SW 1271 (cell line): ENCODE measurements at regions not wholly inside any gene's neighbourhood (a gene's known extent, or its start where the extent isn't known, plus 50 kb on each side); places are given as distances from the start of the nearest gene placed in this dataset.

Experiments used
- DNase-seq, 2 experiments: peaks; one replicate each; lab custom pipeline; 2025; lab: John Stamatoyannopoulos, UW

DNA sequence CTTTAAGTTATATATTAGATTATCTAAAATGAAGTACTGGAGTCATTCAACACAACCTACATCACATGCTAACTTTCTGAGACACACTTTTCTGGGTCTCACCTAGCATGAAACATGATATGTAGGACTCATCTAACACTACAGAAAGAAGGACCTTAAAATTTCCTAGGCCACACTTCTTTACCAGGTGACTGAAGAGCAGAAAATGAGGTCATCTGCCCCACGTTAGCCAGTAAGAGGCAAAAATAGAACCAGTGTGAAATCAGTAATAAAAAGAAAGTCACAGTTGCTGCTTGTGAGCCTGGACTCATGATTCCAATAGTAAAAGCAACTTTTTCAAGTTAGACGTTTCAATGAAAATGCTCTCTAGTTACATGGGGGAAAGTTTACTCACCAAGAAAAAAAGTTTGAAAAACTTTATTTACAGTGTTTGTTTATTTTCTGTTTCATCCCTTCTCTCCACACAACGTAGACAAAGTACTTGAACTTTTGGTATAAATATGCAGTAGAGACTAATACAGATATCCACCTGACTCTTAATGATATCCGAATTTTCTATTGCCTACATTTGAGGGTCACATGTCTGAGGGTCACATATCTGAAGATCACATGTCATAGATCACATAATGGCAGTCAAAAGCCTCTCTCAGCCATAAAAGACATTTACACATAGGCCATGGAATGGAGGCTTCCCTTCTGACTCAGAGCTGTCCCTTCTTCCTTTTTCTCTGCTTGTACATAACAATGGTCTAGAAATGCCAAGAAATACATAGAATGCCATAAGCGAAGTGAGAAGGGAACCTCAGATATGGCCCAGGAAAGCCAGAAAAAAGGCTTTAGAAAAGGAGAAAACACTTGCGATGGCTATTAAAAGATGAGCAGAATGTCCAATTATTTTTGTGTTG is 362.9 kb downstream of the ZEB2 start:
- DNase-seq = no peak

DNA sequence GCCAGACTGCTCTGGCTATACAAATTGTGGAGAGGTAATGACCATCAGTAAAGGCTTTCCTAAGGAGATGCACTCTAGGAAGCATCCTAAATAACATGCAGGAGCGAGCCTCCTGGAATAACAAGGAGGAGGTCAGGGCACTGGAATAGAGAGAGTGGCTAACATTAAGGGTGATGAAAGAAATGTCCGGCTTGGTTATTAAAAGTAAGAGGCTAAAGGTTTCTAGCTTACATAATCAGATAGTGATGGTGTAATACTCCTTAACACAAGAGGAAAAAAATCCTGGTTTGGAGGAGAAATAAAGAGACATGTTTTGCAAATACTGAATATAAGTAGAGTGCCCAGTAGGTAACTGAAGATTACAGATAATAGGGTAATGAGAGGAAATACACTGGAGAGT is 365.7 kb downstream of the ZEB2 start:
- no peak for DNase-seq

DNA sequence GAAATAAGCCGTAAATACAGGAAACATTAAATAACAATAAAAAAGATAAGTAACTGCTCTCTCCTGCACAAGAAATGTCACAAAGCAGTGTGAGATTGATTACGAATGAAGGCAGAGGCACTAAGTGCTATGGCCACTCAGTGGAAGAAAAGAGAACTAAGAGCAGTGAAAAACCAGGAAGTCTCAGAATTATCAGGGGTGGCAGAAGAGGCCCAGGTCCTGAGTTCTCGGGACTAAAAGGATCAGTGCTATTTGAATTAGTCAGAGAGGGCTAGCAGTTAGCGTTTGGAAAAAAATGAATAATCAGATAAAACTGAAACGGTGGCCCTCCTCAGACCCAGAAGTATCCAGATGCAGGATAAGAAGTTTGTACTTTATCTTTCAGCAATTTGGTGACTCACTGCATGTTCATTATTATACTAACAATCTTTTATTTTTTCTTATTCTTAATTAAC is 367.1 kb downstream of the ZEB2 start:
- no peak for DNase-seq

DNA sequence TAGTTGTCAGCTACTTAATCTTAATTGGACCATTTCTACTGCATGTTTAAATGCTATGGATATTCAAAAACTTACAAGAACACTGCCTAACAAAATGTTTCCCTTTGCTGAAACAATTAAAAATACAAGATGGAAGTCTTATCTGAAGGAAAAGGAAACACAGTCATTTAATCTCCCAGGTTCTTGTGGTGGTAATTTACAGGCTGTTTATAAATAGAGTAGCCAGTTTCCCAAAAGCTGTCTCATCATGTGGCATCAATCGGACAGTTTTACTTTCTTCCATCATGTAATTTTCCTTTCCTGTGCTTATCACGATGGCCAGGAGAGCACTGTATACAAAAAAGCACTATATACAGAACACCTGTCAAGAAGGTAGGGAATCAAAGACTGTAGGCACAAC is 368.1 kb downstream of the ZEB2 start:
- no peak for DNase-seq

DNA sequence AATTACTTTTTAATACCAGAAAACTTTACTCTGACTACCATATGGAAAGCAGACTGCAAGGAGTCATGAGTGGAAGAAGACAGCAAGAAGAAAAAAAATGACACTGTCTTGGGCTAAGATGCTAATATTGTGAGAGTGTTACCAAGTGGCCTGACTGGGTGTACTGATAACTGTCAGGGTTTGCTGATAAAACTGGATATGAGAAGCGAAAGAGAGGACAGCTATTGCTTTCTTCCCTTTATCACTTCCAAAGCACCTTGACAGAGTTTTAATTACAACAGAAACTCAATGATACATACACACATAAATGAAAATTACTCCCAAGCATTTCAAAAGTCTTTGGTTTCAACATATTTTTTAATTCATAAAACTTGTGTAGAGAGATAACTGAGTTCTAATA is 368.5 kb downstream of the ZEB2 start:
- no peak for DNase-seq

DNA sequence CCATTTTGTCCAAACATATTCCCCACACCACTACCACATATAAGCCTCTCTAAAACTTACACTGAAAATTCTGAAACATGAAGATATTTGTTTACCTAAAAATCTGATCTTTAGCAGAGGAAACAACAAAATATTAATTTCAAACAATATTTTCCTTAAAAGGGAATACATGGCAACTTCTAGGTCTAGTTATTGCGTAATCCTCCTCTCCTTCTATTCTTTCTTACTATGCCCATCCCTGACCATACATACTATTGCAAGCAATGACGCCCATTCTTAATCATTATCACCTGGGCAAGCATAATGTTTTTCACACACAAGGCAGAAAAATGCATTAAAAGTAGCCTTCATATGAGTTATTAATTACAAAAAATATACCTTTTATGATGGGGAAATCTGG is 372.6 kb downstream of the ZEB2 start:
- DNase-seq = no peak

DNA sequence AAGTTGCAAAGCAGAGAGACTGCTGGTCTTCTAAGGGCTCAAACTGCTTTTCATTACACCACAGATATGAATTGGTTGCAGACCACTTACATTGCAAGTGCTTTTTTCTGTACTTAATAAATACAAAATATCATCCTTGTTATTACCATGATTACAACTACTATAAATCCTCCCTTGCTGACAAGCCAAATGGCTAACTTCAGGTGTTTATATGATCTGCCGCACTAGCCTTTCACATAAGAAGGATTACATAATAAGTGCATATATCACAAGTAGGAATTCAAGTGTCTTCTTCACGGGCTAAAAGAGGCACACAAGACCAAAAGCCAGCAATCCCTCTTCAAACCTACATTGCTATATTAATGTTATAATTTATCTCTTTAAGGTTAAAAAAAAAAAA is 373.0 kb downstream of the ZEB2 start:
- DNase-seq = no peak

- DNase-seq = no peak
These were observed 373.8 kb downstream of the ZEB2 start for GRCh38 chr2:144146076-144146475.

DNA sequence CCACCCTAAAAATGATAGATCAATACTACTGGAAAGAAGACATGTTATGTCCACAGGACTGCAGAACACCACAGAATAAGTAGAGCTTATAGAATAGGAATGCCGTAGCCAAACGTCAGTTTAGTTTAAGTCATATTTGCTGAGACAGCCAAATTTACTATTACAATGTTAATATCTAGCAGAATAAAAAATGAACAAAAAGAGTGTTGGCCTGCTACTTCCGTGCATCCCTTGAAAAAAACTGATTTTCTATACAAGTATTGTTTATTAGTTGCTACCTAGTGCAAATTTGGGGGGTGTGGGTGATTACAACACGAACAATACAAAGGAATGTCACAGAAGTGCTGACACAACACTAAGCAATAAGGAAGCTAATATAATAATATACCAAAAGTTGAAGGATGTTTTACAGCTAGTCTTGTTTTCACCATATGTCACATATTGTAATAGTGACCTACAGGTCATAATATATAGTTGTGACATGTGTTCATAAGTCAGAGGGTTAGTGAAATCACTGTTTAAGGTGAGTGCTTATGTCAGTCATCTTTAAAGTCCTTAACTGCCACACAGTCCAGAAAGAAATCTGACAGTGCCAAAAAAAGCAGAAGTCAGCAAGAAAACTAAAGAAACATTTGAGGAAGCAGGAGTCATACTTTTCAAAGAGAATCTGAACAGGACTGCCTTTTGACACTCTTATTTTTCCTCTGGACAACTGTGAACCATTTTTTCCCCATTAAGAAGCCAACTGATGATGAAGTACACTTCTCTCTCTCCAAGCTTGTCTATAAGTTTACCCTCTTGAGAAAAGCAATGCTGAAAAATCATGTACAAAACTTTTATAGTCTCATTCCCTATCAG is 376.4 kb downstream of the ZEB2 start:
- DNase-seq = no peak

GRCh38 chr2:144140891-144141290 is 379.0 kb downstream of the ZEB2 start:
- DNase-seq = no peak

DNA sequence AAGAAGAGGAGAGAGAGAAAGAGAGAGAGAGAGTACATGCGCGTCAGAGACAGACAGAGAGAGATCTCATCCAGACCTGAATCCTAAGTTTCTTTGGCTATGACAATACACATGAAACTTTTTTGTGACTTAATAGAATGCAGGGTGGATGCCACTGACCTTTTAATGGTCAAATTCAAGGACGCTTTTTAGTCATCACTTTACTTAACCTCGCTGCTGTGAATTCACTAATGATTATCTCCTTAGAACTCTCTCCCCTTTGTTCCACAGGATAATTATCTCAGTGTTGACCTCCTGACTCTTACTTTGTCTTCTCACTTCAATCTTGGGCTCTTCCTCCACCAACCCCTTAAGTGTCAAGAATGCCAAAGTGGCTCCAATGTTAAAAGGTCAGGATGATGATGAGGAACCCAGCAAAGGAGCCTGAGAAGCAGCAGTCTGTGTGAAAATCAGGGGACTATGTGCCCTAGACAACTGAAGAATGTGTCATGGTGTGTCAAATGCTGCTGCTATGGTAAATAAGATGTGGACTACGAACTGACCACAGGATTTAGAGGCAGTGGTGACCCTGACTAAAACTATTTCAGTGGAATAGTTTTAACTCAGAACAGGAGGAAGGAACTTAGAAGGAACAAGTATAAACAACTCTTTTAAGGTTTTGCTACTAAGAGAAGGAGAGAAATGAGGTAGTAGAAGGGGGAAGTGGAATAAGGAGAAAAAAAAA is 382.1 kb downstream of the ZEB2 start:
- DNase-seq = no peak

DNA sequence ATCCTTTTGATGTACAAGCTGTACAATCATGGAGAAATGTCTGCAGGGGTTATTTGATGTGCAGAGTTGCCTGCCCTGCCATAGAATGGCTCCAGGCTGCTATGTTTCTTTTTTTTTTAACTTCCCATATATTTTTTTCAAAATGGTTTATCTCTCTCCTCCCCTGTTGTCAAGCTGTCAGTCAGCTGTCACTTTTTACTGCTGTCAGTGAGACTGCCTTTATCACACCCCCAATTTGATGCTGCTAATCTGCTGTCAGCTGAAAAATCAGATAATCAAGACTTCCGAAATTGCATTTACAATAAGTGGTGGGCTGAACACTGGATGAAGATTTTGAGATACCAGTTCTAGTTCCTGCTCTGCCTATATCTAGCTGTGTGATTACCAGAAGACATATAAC is 382.6 kb downstream of the ZEB2 start:
- no peak for DNase-seq

GRCh38 chr2:144136297-144137010 is 383.5 kb downstream of the ZEB2 start:
- no peak for DNase-seq

GRCh38 chr2:144133936-144134665 is 385.8 kb downstream of the ZEB2 start:
- no peak for DNase-seq

- no peak for DNase-seq
These were observed 387.6 kb downstream of the ZEB2 start for GRCh38 chr2:144132357-144132756.

GRCh38 chr2:144131042-144131441 is 388.9 kb downstream of the ZEB2 start:
- no peak for DNase-seq

DNA sequence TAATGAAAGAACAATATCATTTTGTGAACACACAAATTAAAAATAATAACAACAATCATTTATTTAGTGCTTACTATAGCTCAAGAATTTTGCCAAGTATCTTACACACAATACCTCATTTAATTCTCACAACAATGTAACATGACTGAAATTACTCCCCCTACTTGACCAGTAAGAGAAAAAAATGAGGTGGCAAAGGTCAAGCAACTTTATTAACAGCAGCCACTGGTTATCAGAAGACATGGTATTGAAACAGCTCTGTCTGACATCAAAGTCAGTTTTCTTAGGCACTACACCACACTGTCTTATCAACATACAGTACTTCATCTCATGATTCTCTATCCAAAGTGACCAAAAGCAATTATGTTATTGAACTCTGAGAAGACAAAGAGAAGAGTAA is 389.4 kb downstream of the ZEB2 start:
- no peak for DNase-seq

DNA sequence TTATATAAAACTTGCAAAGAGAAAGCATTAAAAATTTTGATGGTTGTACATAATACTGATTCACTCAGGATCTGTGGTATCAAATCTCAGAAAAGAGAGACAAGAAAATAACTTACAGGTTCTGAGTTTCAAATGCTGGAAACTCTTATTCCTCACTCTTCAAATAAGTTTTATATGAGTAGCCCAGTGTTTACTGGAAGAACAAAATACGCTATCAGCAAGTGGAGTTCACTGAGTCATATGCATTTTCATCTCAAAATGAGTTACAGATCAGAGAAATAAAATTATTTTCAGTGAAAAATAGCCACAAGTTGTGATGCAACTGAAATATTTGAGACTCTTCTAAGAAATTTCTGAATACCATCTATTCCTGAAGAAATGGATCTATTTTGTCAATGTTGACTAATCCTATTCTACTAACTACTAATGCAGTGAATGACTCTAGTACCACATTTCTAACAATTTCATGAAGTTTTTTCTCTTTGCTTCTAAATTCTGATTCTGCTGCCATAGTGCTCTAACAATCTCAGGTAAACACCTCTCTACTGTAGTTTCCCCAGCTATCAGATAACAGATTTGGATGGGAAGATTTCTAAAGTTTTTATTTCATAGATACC is 391.7 kb downstream of the ZEB2 start:
- no peak for DNase-seq

DNA sequence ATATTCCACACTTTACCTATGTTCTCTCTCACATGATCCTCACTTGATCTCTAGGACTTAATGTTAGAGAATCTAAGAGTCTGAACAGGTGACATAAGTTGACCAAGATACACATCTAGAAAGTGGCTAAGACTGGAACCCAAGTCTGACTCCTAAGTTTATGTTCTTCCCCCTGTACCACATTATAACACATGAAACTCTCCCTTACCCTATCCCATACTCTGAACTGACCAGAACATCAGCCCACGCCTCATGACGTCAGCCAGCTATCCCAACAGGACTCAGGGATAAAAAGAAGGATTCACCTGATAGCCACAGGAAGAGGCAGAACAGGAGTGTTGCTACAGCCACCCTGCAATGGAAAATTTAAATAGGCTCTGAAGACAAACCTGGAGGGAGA is 392.2 kb downstream of the ZEB2 start:
- no peak for DNase-seq

GRCh38 chr2:144126302-144126701 is 393.6 kb downstream of the ZEB2 start:
- no peak for DNase-seq

GRCh38 chr2:144125751-144126150 is 394.2 kb downstream of the ZEB2 start:
- DNase-seq = no peak
